Neural cell (in vitro differentiated cells): ENCODE measurements at regions not wholly inside any gene's neighbourhood (a gene's known extent, or its start where the extent isn't known, plus 50 kb on each side); places are given as distances from the start of the nearest gene placed in this dataset.

ENCODE experiments used
- H2AFZ ChIP-seq: fragments of 200-600, 300-800 bp; sonication (generic), shearing (Covaris generic); 2 replicates; pipeline ENCODE4 v1.6.0; 2014; ENCODE audit warnings: low read depth, mild to moderate bottlenecking, antibody characterized with exemption, low read length, moderate library complexity
- H3F3A ChIP-seq: fragments of 200-600 bp; shearing (Covaris generic); 2 replicates; pipeline ENCODE4 v1.6.1; 2016; ENCODE audit warnings: mild to moderate bottlenecking, moderate library complexity, mixed read lengths, antibody characterized with exemption, low read length; ENCODE audit not compliant: insufficient read depth, poor library complexity, severe bottlenecking
- H3K27ac ChIP-seq: fragments of 200-600, 300-800 bp; sonication (generic), shearing (Covaris generic); 2 replicates; pipeline ENCODE4 v1.5.1; 2014; ENCODE audit warnings: mild to moderate bottlenecking, low read length, moderate library complexity
- H3K27me3 ChIP-seq: fragments of 300-800, 200-600 bp; sonication (generic), shearing (Covaris generic); 2 replicates; pipeline ENCODE4 v1.6.0; 2014; ENCODE audit warnings: mild to moderate bottlenecking, low read depth, low read length, moderate library complexity; ENCODE audit not compliant: insufficient read depth
- H3K36me3 ChIP-seq: fragments of 300-800, 200-600 bp; sonication (generic), shearing (Covaris generic); 2 replicates; pipeline ENCODE4 v1.5.1; 2014; ENCODE audit warnings: mild to moderate bottlenecking, antibody characterized with exemption, low read length, moderate library complexity; ENCODE audit not compliant: insufficient read depth
- H3K4me2 ChIP-seq: fragments of 300-800, 200-600 bp; sonication (generic), shearing (Covaris generic); 2 replicates; pipeline ENCODE4 v1.6.0; 2014; ENCODE audit warnings: mild to moderate bottlenecking, low read length
- H3K4me3 ChIP-seq: fragments of 300-800, 200-600 bp; sonication (generic), shearing (Covaris generic); 2 replicates; pipeline ENCODE4 v1.5.1; 2014; ENCODE audit warnings: mild to moderate bottlenecking, low read length, moderate library complexity
- H3K79me2 ChIP-seq: fragments of 200-600 bp; shearing (Covaris generic); replicated peaks from 2 replicates; pipeline ENCODE4 v1.6.0; 2014; ENCODE audit warnings: mild to moderate bottlenecking, low read length, moderate library complexity; ENCODE audit not compliant: insufficient read depth
- H3K9ac ChIP-seq: fragments of 300-800, 200-600 bp; sonication (generic), shearing (Covaris generic); 2 replicates; pipeline ENCODE4 v1.6.1; 2016; ENCODE audit warnings: mild to moderate bottlenecking, low read length, mixed read lengths
- H3K9me2 ChIP-seq: fragments of 200-600 bp; shearing (Covaris generic); 2 replicates; pipeline ENCODE4 v1.6.1; 2016; ENCODE audit warnings: mild to moderate bottlenecking, low read length, mixed read lengths; ENCODE audit not compliant: insufficient read depth
- H3K9me3 ChIP-seq: fragments of 200-600, 300-800 bp; sonication (generic), shearing (Covaris generic); 2 replicates; pipeline ENCODE4 v1.6.1; 2016; ENCODE audit warnings: mild to moderate bottlenecking, mixed run types, low read length, moderate library complexity, mixed read lengths
- H4K20me1 ChIP-seq: fragments of 200-600 bp; shearing (Covaris generic); 2 replicates; pipeline ENCODE4 v1.6.1; 2016; ENCODE audit warnings: mild to moderate bottlenecking, mixed run types; ENCODE audit not compliant: insufficient read depth
- CTCF ChIP-seq: fragments of 450-650 bp; IDR thresholded peaks from 2 replicates; pipeline ENCODE4 v1.5.1; 2014; ENCODE audit warnings: antibody characterized with exemption, mild to moderate bottlenecking, moderate library complexity; ENCODE audit not compliant: poor library complexity, severe bottlenecking
- EP300 ChIP-seq: fragments of 450-650 bp; conservative IDR thresholded peaks from 2 replicates; pipeline ENCODE4 v1.6.1; 2014; ENCODE audit warnings: antibody characterized with exemption, mild to moderate bottlenecking, moderate library complexity; ENCODE audit not compliant: poor library complexity, severe bottlenecking
- EZH2 ChIP-seq: fragments of 200-600, 300-800 bp; shearing (Covaris generic), sonication (generic); IDR thresholded peaks from 2 replicates; pipeline ENCODE4 v1.6.1; 2014; ENCODE audit warnings: antibody characterized with exemption, low read length, borderline replicate concordance, mild to moderate bottlenecking; ENCODE audit not compliant: insufficient read depth, poor library complexity, severe bottlenecking
- MXI1 ChIP-seq: fragments of 450-650 bp; conservative IDR thresholded peaks from 2 replicates; pipeline ENCODE4 v1.6.1; 2014; ENCODE audit warnings: antibody characterized with exemption, mild to moderate bottlenecking; ENCODE audit not compliant: poor library complexity, severe bottlenecking
- POLR2AphosphoS5 ChIP-seq: IDR thresholded peaks from 2 replicates; pipeline ENCODE4 v1.6.1; 2012
- RAD21 ChIP-seq: fragments of 450-650 bp; conservative IDR thresholded peaks from 2 replicates; pipeline ENCODE4 v1.6.1; 2014; ENCODE audit warnings: antibody characterized with exemption, mild to moderate bottlenecking, moderate library complexity
- SMC3 ChIP-seq: fragments of 450-650 bp; conservative IDR thresholded peaks from 2 replicates; pipeline ENCODE4 v1.6.1; 2014; ENCODE audit warnings: antibody characterized with exemption, mild to moderate bottlenecking, moderate library complexity; ENCODE audit not compliant: poor library complexity
- TAF1 ChIP-seq: IDR thresholded peaks from 2 replicates; pipeline ENCODE4 v1.6.1; 2012; ENCODE audit warnings: low read depth
- TF ChIP-seq, protein P1 (sequence below): IDR thresholded peaks from 2 replicates; pipeline ENCODE4 v1.6.1; 2012; ENCODE audit warnings: borderline replicate concordance

- H3K9me3 ChIP-seq = peaks cover 1% of the 10 kb centered on the region
- H3K27ac ChIP-seq = no peak overlapping the region
- no peaks in the 10 kb centered on the region for H3F3A ChIP-seq
Measured at GRCh38 chr4:85268188-85268587, 206.8 kb upstream of the ARHGAP24 start.

DNA sequence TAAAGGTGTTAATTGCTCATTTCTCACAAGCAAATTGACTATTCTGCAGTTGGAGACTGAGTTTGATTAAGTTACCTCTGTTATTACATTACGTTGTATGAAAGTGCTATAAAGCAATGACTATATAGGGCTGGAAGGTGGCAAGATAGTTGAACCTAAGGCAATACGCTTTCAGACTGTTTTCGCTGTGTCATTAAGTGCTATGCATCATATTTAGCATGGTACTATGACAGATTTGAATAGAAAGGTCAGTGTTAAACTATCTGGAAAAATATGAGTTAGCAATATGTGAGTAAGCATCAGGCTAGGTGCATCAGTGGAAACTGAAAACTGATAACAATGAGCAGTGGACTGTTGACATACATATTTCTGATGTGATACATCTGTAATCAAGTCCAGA lies 206.0 kb upstream of the ARHGAP24 start:
- no peaks in the 10 kb centered on the region for H3K9me2 ChIP-seq
- no peak for TF ChIP-seq TAF1
- TF ChIP-seq SMC3 = no peak
- TF ChIP-seq, protein P1, sequence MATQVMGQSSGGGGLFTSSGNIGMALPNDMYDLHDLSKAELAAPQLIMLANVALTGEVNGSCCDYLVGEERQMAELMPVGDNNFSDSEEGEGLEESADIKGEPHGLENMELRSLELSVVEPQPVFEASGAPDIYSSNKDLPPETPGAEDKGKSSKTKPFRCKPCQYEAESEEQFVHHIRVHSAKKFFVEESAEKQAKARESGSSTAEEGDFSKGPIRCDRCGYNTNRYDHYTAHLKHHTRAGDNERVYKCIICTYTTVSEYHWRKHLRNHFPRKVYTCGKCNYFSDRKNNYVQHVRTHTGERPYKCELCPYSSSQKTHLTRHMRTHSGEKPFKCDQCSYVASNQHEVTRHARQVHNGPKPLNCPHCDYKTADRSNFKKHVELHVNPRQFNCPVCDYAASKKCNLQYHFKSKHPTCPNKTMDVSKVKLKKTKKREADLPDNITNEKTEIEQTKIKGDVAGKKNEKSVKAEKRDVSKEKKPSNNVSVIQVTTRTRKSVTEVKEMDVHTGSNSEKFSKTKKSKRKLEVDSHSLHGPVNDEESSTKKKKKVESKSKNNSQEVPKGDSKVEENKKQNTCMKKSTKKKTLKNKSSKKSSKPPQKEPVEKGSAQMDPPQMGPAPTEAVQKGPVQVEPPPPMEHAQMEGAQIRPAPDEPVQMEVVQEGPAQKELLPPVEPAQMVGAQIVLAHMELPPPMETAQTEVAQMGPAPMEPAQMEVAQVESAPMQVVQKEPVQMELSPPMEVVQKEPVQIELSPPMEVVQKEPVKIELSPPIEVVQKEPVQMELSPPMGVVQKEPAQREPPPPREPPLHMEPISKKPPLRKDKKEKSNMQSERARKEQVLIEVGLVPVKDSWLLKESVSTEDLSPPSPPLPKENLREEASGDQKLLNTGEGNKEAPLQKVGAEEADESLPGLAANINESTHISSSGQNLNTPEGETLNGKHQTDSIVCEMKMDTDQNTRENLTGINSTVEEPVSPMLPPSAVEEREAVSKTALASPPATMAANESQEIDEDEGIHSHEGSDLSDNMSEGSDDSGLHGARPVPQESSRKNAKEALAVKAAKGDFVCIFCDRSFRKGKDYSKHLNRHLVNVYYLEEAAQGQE = no peak
- no peak for TF ChIP-seq CTCF
- no peak for TF ChIP-seq POLR2AphosphoS5
- no peak for TF ChIP-seq RAD21
- no peak for TF ChIP-seq EZH2
- no peak overlapping the region for H2AFZ ChIP-seq
- no peaks in the 10 kb centered on the region for H3K79me2 ChIP-seq
- H3F3A ChIP-seq = no peaks in the 10 kb centered on the region
- H3K9ac ChIP-seq = no peak overlapping the region
- peaks cover 7% of the 10 kb centered on the region for H3K9me3 ChIP-seq
- H3K27ac ChIP-seq = no peak overlapping the region
- H3K36me3 ChIP-seq = no peaks in the 10 kb centered on the region
- H3K4me3 ChIP-seq = no peak overlapping the region
- H3K4me2 ChIP-seq = no peak overlapping the region
- no peaks in the 10 kb centered on the region for H4K20me1 ChIP-seq
- no peaks in the 10 kb centered on the region for H3K27me3 ChIP-seq

More at GRCh38 chr4:85268188-85268587, 206.8 kb upstream of the ARHGAP24 start:
- Histone ChIP-seq H3K9ac (no peak overlapping the region), H3K27me3 (no peaks in the 10 kb centered on the region), H2AFZ (no peak overlapping the region), H3K79me2 (no peaks in the 10 kb centered on the region), H3K4me2 (no peak overlapping the region), H3K9me2 (no peaks in the 10 kb centered on the region), H4K20me1 (no peaks in the 10 kb centered on the region), H3K36me3 (no peaks in the 10 kb centered on the region), H3K4me3 (no peak overlapping the region)
- TF ChIP-seq TAF1 = no peak
- TF ChIP-seq RAD21 = no peak
- TF ChIP-seq EP300 = no peak
- TF ChIP-seq, protein P1 = no peak
- TF ChIP-seq MXI1 = no peak
- no peak for TF ChIP-seq EZH2
- TF ChIP-seq POLR2AphosphoS5 = no peak
- no peak for TF ChIP-seq CTCF
- no peak for TF ChIP-seq SMC3
